Sigmoid colon (tissue), 4 donors: ENCODE measurements at regions not wholly inside any gene's neighbourhood (a gene's known extent, or its start where the extent isn't known, plus 50 kb on each side); places are given as distances from the start of the nearest gene placed in this dataset.

Experiments used
- EP300 ChIP-seq, 4 donors: sonication (generic); formaldehyde crosslinking; IDR thresholded peaks; one replicate each; pipeline ENCODE4 v1.6.1; 2017; ENCODE audit warnings: antibody characterized with exemption in 4 of 4
- POLR2A ChIP-seq, 2 donors: fragments of 450-650 bp; IDR thresholded peaks; one replicate each; pipeline ENCODE4 v1.6.1; 2016; ENCODE audit warnings: antibody characterized with exemption in 2 of 2, mild to moderate bottlenecking in 2 of 2, moderate library complexity in 2 of 2
- POLR2AphosphoS5 ChIP-seq, 4 donors: sonication (generic); formaldehyde crosslinking; IDR thresholded peaks; one replicate each; pipeline ENCODE4 v1.6.1; 2017; ENCODE audit warnings: antibody characterized with exemption in 4 of 4
- TF ChIP-seq, protein P1 (sequence below), 4 experiments: fragments of 450-650 bp in 3 of 4; fragments of 200-600 bp in 1 of 4; IDR thresholded peaks; one replicate each; pipeline ENCODE4 v1.5.1; 2016 to 2019; ENCODE audit warnings: antibody characterized with exemption in 4 of 4, mild to moderate bottlenecking in 3 of 4, moderate library complexity in 2 of 4

DNA sequence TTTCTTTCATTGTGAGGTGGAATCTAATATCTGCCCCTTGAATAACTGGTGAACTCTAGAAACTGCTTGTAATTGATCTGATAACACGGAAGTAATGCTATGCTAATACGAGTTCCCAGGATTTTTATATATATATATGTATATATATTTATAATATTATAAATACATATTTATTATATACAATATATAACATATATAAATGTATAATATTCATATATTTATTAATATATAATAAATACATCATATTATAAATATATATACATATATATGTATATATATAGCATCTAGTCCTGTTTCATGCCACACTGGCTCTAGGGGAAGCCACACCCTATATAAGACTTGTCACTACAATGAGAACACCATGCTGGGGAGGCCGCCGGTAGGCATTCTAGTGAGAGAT, 156.7 kb upstream of the CDH19 start:
- TF ChIP-seq, protein P1, sequence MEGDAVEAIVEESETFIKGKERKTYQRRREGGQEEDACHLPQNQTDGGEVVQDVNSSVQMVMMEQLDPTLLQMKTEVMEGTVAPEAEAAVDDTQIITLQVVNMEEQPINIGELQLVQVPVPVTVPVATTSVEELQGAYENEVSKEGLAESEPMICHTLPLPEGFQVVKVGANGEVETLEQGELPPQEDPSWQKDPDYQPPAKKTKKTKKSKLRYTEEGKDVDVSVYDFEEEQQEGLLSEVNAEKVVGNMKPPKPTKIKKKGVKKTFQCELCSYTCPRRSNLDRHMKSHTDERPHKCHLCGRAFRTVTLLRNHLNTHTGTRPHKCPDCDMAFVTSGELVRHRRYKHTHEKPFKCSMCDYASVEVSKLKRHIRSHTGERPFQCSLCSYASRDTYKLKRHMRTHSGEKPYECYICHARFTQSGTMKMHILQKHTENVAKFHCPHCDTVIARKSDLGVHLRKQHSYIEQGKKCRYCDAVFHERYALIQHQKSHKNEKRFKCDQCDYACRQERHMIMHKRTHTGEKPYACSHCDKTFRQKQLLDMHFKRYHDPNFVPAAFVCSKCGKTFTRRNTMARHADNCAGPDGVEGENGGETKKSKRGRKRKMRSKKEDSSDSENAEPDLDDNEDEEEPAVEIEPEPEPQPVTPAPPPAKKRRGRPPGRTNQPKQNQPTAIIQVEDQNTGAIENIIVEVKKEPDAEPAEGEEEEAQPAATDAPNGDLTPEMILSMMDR (IDR thresholded peaks at IDR 0.05), result no peak
- no peak for TF ChIP-seq EP300 (IDR thresholded peaks at IDR 0.05)
- no peak for TF ChIP-seq POLR2A (IDR thresholded peaks at IDR 0.05)
- TF ChIP-seq POLR2AphosphoS5 (IDR thresholded peaks at IDR 0.05), result no peak
